PC-3 (cell line): ENCODE measurements at regions not wholly inside any gene's neighbourhood (a gene's known extent, or its start where the extent isn't known, plus 50 kb on each side); places are given as distances from the start of the nearest gene placed in this dataset.

Experiments used
- CTCF ChIP-seq: fragments of 300-600 bp; sonication (generic); conservative IDR thresholded peaks from 2 replicates; pipeline ENCODE4 v1.5.1; 2017; ENCODE audit warnings: antibody characterized with exemption, low read depth, mild to moderate bottlenecking, low read length
- EZH2 ChIP-seq: fragments of 300-600 bp; sonication (generic); IDR thresholded peaks from one replicate; pipeline ENCODE4 v1.6.1; 2017; ENCODE audit warnings: antibody characterized with exemption, mild to moderate bottlenecking, low read length; ENCODE audit not compliant: unreplicated experiment
- EZH2phosphoT487 ChIP-seq: fragments of 300-600 bp; sonication (generic); IDR thresholded peaks from 2 replicates; pipeline ENCODE4 v1.6.1; 2018; ENCODE audit warnings: mild to moderate bottlenecking, antibody characterized with exemption, low read length, borderline replicate concordance

- TF ChIP-seq CTCF (no peak), EZH2phosphoT487 (no peak), EZH2 (no peak)
Observed at GRCh38 chr15:61575597-61575996, 346.5 kb upstream of the RORA start.
